ENCODE measurements at regions not wholly inside any gene's neighbourhood (a gene's known extent, or its start where the extent isn't known, plus 50 kb on each side); places are given as distances from the start of the nearest gene placed in this dataset.

GRCh38 chr4:55216863-55217635 is 91.7 kb upstream of the KDR start:
- Histone ChIP-seq H3K9me1 (replicated peaks; ENCODE audit: control insufficient read depth, extremely low read depth, insufficient read depth, low read length) (no peaks in the 10 kb centered on the region), H3K27me3 (ENCODE audit: control insufficient read depth in 2 of 2, insufficient read depth in 2 of 2, low read length in 2 of 2) (no peaks in the 10 kb centered on the region), H2AFZ (ENCODE audit: low read depth, low read length) (no peak overlapping the region), H3K36me3 (ENCODE audit: control insufficient read depth in 2 of 2, extremely low read depth in 1 of 2, insufficient read depth in 2 of 2, low read length in 2 of 2) (no peaks in the 10 kb centered on the region), H3K4me3 (replicated peaks in 1 of 3; ENCODE audit: insufficient read depth in 1 of 3, low read depth in 1 of 3, low read length in 3 of 3) (no peak overlapping the region), H3K9me3 (replicated peaks; ENCODE audit: control insufficient read depth, insufficient read depth, low read length) (no peaks in the 10 kb centered on the region), H3K79me2 (ENCODE audit: control insufficient read depth, insufficient read depth, low read length) (no peaks in the 10 kb centered on the region), H3K9ac (replicated peaks; ENCODE audit: extremely low read depth, insufficient read depth, low read length) (no peak overlapping the region), H3K27ac (ENCODE audit: insufficient read depth, low read depth, low read length) (no peak overlapping the region), H4K20me1 (replicated peaks; ENCODE audit: control insufficient read depth, extremely low read depth, insufficient read depth, low read length) (no peaks in the 10 kb centered on the region), H3K4me2 (ENCODE audit: insufficient read depth, low read length) (no peak overlapping the region), H3K4me1 (ENCODE audit: control insufficient read depth, extremely low read depth, insufficient read depth, low read length) (peaks cover 20% of the 10 kb centered on the region)
- dilution Hi-C loops (cut with MboI; ENCODE audit: extremely low pct_ligation_motif_present, low sequenced_read_pairs) = no loop called here
- TF ChIP-seq FOS (IDR thresholded peaks at IDR 0.05; ENCODE audit: borderline replicate concordance, insufficient read depth, low read length) (peak; percentile 28), EZH2 (IDR thresholded peaks at IDR 0.05; ENCODE audit: borderline replicate concordance, low read depth, low read length, severe bottlenecking) (no peak), POLR2AphosphoS5 (IDR thresholded peaks at IDR 0.05; ENCODE audit: insufficient read depth, low read depth, low read length) (no peak), POLR2A (IDR thresholded peaks at IDR 0.05; ENCODE audit: low read depth, low read length) (no peak), JUN (IDR thresholded peaks at IDR 0.05; ENCODE audit: borderline replicate concordance, insufficient read depth, insufficient read length, low read depth) (no peak), CTCF (IDR thresholded peaks at IDR 0.05; ENCODE audit: extremely low read depth in 1 of 2, insufficient read depth in 1 of 2, low read depth in 1 of 2, low read length in 2 of 2) (no peak)
- DNase-seq (ENCODE audit: low read depth, low spot score) (no peak), FAIRE-seq (no peak)
- intact Hi-C loops (cut with micrococcal nuclease) = no loop called here
- BruUV-seq (replicated peaks) = no TSS peak
- ChIA-PET POLR2A (no interaction called here), CTCF (interaction anchor here (1.3 kb wide), 1 partner anchor 35 kb away, joined by 3 read pairs; no protein-coding TSS in a partner anchor)

Data from endothelial cell of umbilical vein (primary cell).